Activated B cell treated with CpG ODN at 0.5 μM for 24 hours (primary cell): ENCODE measurements at regions not wholly inside any gene's neighbourhood (a gene's known extent, or its start where the extent isn't known, plus 50 kb on each side); places are given as distances from the start of the nearest gene placed in this dataset.

Experiments used
- ATAC-seq: fragments of 200-7000 bp; cut with Tn5 transposase; one replicate; pipeline ENCODE4 v1.10.0; 2021; ENCODE audit warnings: low read depth, mild to moderate bottlenecking, moderate library complexity
- CTCF ChIA-PET: fragments of 350-600 bp; sonication (Branson Sonifier 250); formaldehyde crosslinking; loops from one replicate; lab custom pipeline; 2021; ENCODE audit warnings: antibody characterized with exemption; lab: Charles Lee
- POLR2A ChIA-PET: fragments of 350-600 bp; sonication (Branson Sonifier 250); formaldehyde crosslinking; loops from one replicate; lab custom pipeline; 2021; ENCODE audit warnings: antibody characterized with exemption; lab: Charles Lee
- DNase-seq: peaks from one replicate; pipeline ENCODE4 v3.0.0; 2022
- H3K27ac Mint-ChIP-seq: one replicate; pipeline ENCODE4 v1.8.0; 2020; ENCODE audit warnings: mixed read lengths
- H3K27me3 Mint-ChIP-seq: one replicate; pipeline ENCODE4 v1.8.0; 2021; ENCODE audit warnings: mixed read lengths
- H3K36me3 Mint-ChIP-seq: one replicate; pipeline ENCODE4 v1.8.0; 2021; ENCODE audit warnings: low read depth, mixed read lengths
- H3K4me1 Mint-ChIP-seq: one replicate; pipeline ENCODE4 v1.8.0; 2021; ENCODE audit warnings: mixed read lengths
- H3K4me3 Mint-ChIP-seq: one replicate; pipeline ENCODE4 v1.8.0; 2020; ENCODE audit warnings: mild to moderate bottlenecking, mixed read lengths
- H3K9me3 Mint-ChIP-seq: one replicate; pipeline ENCODE4 v1.8.0; 2020; ENCODE audit warnings: mixed read lengths
- CTCF ChIP-seq: fragments of 200-600 bp; IDR thresholded peaks from one replicate; pipeline ENCODE4 v1.8.0; 2022; ENCODE audit warnings: antibody characterized with exemption, mild to moderate bottlenecking
- intact Hi-C: fragments of 100-400 bp; cut with micrococcal nuclease; formaldehyde crosslinking; loops from one replicate; pipeline ENCODE4 v1.15.1; 2024

DNA sequence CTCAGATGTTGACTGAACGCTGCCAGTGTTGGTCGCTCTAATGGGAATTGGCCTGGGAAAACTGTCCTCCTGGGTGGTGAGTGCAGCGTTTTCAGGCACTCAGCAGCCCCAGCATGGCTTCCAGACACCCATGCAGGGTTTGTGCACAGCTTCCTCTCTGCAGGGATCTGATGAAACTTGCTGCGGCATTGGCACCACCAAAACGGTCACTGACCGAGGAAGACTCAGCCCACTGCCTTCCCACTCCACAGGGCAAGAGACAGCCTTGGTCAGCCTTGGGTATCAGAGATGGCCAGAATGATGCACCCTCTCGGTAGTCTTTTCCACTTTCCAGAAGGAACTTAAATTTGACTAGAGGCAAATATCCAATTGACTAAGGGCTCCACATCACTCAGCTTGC lies 398.9 kb downstream of the IRS2 start:
- ChIA-PET POLR2A (no interaction called here), CTCF (no interaction called here)
- no peak for TF ChIP-seq CTCF
- ATAC-seq (no peak), DNase-seq (no peak)
- intact Hi-C loops = no loop called here
- no peaks in the 10 kb centered on the region for H3K4me1 Mint-ChIP-seq
- H3K4me3 Mint-ChIP-seq = no peak overlapping the region
- peaks cover 2% of the 10 kb centered on the region for H3K9me3 Mint-ChIP-seq
- H3K27ac Mint-ChIP-seq = no peak overlapping the region
- H3K36me3 Mint-ChIP-seq = no peaks in the 10 kb centered on the region
- no peaks in the 10 kb centered on the region for H3K27me3 Mint-ChIP-seq

DNA sequence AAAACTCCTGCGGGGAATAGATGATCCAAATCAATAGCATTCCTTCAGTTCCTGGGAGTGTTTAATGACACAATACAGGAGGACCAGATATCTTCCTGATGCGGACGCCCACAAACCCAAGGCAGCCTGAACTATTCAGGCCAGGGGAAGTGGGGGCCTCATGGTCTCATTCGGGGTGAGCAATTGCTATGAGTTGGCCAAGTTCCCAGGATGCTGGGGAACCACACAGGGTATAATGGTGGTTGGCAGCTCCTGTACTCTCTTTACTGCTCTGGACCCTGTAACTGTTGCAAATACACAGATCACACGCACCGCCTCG lies 401.2 kb downstream of the IRS2 start:
- H3K36me3 Mint-ChIP-seq = no peaks in the 10 kb centered on the region
- CTCF ChIA-PET = no interaction called here

GRCh38 chr13:109384491-109385241 lies 401.7 kb downstream of the IRS2 start:
- ATAC-seq (no peak), DNase-seq (no peak)
- peaks cover 2% of the 10 kb centered on the region for H3K9me3 Mint-ChIP-seq
- intact Hi-C loops = no loop called here
- no peaks in the 10 kb centered on the region for H3K27me3 Mint-ChIP-seq
- H3K27ac Mint-ChIP-seq = no peak overlapping the region
- no peaks in the 10 kb centered on the region for H3K36me3 Mint-ChIP-seq
- ChIA-PET CTCF (no interaction called here), POLR2A (no interaction called here)
- no peak overlapping the region for H3K4me3 Mint-ChIP-seq
- no peak for TF ChIP-seq CTCF
- no peaks in the 10 kb centered on the region for H3K4me1 Mint-ChIP-seq

More for the DNA sequence above, 401.2 kb downstream of the IRS2 start:
- H3K9me3 Mint-ChIP-seq = peaks cover 2% of the 10 kb centered on the region
- DNase-seq = no peak
- ATAC-seq = no peak
- no peak overlapping the region for H3K27ac Mint-ChIP-seq
- POLR2A ChIA-PET = no interaction called here
- H3K4me1 Mint-ChIP-seq = no peaks in the 10 kb centered on the region
- H3K27me3 Mint-ChIP-seq = no peaks in the 10 kb centered on the region
- no peak for TF ChIP-seq CTCF
- H3K4me3 Mint-ChIP-seq = no peak overlapping the region
- intact Hi-C loops = no loop called here

DNA sequence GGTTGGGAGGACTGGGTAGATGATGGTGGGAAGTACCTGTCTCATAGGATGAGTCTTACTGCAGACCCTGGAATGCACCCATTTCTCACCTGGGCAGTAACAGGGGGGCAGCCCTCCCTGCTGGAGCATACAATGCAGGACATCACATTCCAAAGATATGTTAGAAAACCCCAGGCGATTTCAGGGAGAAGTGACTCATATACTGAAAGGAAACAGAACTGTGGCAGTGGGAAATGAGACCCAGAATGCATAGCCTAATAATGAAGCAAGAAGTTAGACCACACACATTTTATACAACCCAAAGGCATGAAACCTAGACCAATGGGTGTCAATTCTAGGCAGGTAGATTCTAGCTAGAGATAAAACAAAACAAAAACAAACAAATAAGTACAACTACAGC lies 402.7 kb downstream of the IRS2 start:
- no peaks in the 10 kb centered on the region for H3K36me3 Mint-ChIP-seq
- TF ChIP-seq CTCF = no peak
- H3K27ac Mint-ChIP-seq = no peak overlapping the region
- no peaks in the 10 kb centered on the region for H3K4me1 Mint-ChIP-seq
- no peak overlapping the region for H3K4me3 Mint-ChIP-seq
- ChIA-PET POLR2A (no interaction called here), CTCF (no interaction called here)
- ATAC-seq (no peak), DNase-seq (no peak)
- peaks cover 2% of the 10 kb centered on the region for H3K9me3 Mint-ChIP-seq
- H3K27me3 Mint-ChIP-seq = no peaks in the 10 kb centered on the region
- intact Hi-C loops = no loop called here

GRCh38 chr13:109381546-109382180 lies 404.7 kb downstream of the IRS2 start:
- no peaks in the 10 kb centered on the region for H3K4me1 Mint-ChIP-seq
- TF ChIP-seq CTCF = no peak
- H3K36me3 Mint-ChIP-seq = no peaks in the 10 kb centered on the region
- ATAC-seq (no peak), DNase-seq (no peak)
- H3K27me3 Mint-ChIP-seq = no peaks in the 10 kb centered on the region
- peaks cover 2% of the 10 kb centered on the region for H3K9me3 Mint-ChIP-seq
- CTCF ChIA-PET = no interaction called here
- no peak overlapping the region for H3K27ac Mint-ChIP-seq
- POLR2A ChIA-PET = no interaction called here
- no peak overlapping the region for H3K4me3 Mint-ChIP-seq
- intact Hi-C loops = no loop called here
